Prostate gland (tissue), 2 donors: ENCODE measurements at regions not wholly inside any gene's neighbourhood (a gene's known extent, or its start where the extent isn't known, plus 50 kb on each side); places are given as distances from the start of the nearest gene placed in this dataset.
"Not testable (repeated sequence)": the region's sequence is repeated elsewhere in the genome, so short reads cannot be mapped to it uniquely, and the experiment has no call there.

Source experiments
- POLR2A ChIP-seq: fragments of 450-650 bp; IDR thresholded peaks from one replicate; pipeline ENCODE4 v1.6.1; 2016; ENCODE audit warnings: antibody characterized with exemption, mild to moderate bottlenecking
- POLR2AphosphoS5 ChIP-seq: sonication (generic); formaldehyde crosslinking; IDR thresholded peaks from one replicate; pipeline ENCODE4 v1.6.1; 2017; ENCODE audit warnings: antibody characterized with exemption
- TF ChIP-seq, protein P1 (sequence below), 4 experiments: fragments of 200-600 bp in 2 of 4; fragments of 450-650 bp in 2 of 4; sonication (generic) in 2 of 4; IDR thresholded peaks; 1 replicate in 3 of 4; 2 replicates in 1 of 4; pipeline ENCODE4 v1.5.1; 2016 to 2019; ENCODE audit warnings: antibody characterized with exemption in 4 of 4, mild to moderate bottlenecking in 2 of 4, moderate library complexity in 2 of 4

DNA sequence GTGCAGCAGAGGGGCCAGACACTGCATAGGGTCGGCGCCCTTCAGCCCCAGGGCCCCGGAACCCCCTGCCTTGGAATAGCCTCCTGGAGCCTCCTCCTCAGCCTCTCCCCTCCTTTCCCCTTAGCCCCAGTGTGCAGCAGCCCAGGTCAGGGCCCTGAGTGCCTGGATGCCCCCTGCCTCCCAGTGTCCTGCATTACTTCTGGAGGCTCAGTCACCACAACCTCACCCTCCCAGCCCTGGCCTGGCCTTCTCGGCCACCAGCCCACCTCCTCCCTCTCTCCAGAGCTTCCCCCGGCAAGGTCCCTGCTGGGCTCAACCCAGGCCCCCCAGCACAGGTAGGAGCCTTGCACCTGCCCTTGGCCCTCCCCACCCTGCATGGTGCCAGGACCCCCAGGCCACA lies 100.3 kb downstream of the TMEM121 start:
- TF ChIP-seq, protein P1, sequence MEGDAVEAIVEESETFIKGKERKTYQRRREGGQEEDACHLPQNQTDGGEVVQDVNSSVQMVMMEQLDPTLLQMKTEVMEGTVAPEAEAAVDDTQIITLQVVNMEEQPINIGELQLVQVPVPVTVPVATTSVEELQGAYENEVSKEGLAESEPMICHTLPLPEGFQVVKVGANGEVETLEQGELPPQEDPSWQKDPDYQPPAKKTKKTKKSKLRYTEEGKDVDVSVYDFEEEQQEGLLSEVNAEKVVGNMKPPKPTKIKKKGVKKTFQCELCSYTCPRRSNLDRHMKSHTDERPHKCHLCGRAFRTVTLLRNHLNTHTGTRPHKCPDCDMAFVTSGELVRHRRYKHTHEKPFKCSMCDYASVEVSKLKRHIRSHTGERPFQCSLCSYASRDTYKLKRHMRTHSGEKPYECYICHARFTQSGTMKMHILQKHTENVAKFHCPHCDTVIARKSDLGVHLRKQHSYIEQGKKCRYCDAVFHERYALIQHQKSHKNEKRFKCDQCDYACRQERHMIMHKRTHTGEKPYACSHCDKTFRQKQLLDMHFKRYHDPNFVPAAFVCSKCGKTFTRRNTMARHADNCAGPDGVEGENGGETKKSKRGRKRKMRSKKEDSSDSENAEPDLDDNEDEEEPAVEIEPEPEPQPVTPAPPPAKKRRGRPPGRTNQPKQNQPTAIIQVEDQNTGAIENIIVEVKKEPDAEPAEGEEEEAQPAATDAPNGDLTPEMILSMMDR (IDR thresholded peaks at IDR 0.05), result not testable (repeated sequence)
- TF ChIP-seq POLR2A, POLR2AphosphoS5: not testable (repeated sequence)
